OCI-LY7 (cell line): ENCODE measurements at regions not wholly inside any gene's neighbourhood (a gene's known extent, or its start where the extent isn't known, plus 50 kb on each side); places are given as distances from the start of the nearest gene placed in this dataset.

ENCODE experiments used
- BruUV-seq: library from RNA; stranded (reverse); fragments of 400-500 nt; replicated peaks from 2 replicates; lab custom pipeline; 2021; lab: Mats Ljungman, UMichigan
- CTCF ChIA-PET: fragments of 300-600 bp; sonication (Branson Sonifier 250); formaldehyde crosslinking; loops from one replicate; lab custom pipeline; 2022; ENCODE audit warnings: antibody characterized with exemption; ENCODE audit not compliant: unreplicated experiment; lab: Charles Lee
- POLR2A ChIA-PET: fragments of 300-600 bp; sonication (Branson Sonifier 250); formaldehyde crosslinking; loops from one replicate; lab custom pipeline; 2022; ENCODE audit warnings: antibody characterized with exemption; lab: Charles Lee
- DNase-seq: peaks from one replicate; pipeline ENCODE4 v3.0.0-alpha.2; 2015; ENCODE audit warnings: low spot score
- H2AFZ ChIP-seq: fragments of 200-600 bp; sonication (generic), shearing (Covaris generic); 2 replicates; pipeline ENCODE4 v1.6.1; 2014; ENCODE audit warnings: mild to moderate bottlenecking, antibody characterized with exemption, low read length, moderate library complexity
- H3K27ac ChIP-seq: fragments of 200-600 bp; sonication (generic); 2 replicates; pipeline ENCODE4 v1.5.1; 2014; ENCODE audit warnings: mixed run types, low read depth, mild to moderate bottlenecking, moderate library complexity, low read length, inconsistent platforms; ENCODE audit not compliant: poor library complexity, severe bottlenecking
- H3K36me3 ChIP-seq: fragments of 200-600 bp; sonication (generic); 2 replicates; pipeline ENCODE4 v1.6.1; 2014; ENCODE audit warnings: mild to moderate bottlenecking, antibody characterized with exemption, low read length, moderate library complexity, mixed read lengths; ENCODE audit not compliant: insufficient read depth
- H3K4me1 ChIP-seq: fragments of 200-600 bp; sonication (generic); 2 replicates; pipeline ENCODE4 v1.5.1; 2014; ENCODE audit warnings: mild to moderate bottlenecking, low read length; ENCODE audit not compliant: insufficient read depth, poor library complexity, severe bottlenecking
- H3K4me2 ChIP-seq: fragments of 200-600 bp; sonication (generic); 2 replicates; pipeline ENCODE4 v1.6.1; 2014; ENCODE audit warnings: mild to moderate bottlenecking, low read length
- H3K4me3 ChIP-seq: fragments of 200-600 bp; sonication (generic); 2 replicates; pipeline ENCODE4 v1.5.1; 2014; ENCODE audit warnings: mild to moderate bottlenecking, low read depth, low read length; ENCODE audit not compliant: poor library complexity, severe bottlenecking
- H3K79me2 ChIP-seq: fragments of 200-600 bp; sonication (generic); 2 replicates; pipeline ENCODE4 v1.6.1; 2016; ENCODE audit warnings: low read depth, mild to moderate bottlenecking, low read length, moderate library complexity, mixed read lengths; ENCODE audit not compliant: insufficient read depth
- H3K9me2 ChIP-seq: fragments of 200-600 bp; sonication (generic); 2 replicates; pipeline ENCODE4 v1.6.1; 2016; ENCODE audit warnings: mild to moderate bottlenecking, low read length, mixed read lengths; ENCODE audit not compliant: insufficient read depth
- H3K9me3 ChIP-seq: fragments of 200-600 bp; sonication (generic); 2 replicates; pipeline ENCODE4 v1.6.1; 2014; ENCODE audit warnings: mild to moderate bottlenecking, mixed run types, low read length, mixed read lengths
- H4K20me1 ChIP-seq: fragments of 200-600 bp; sonication (generic); 2 replicates; pipeline ENCODE4 v1.6.1; 2014; ENCODE audit warnings: mild to moderate bottlenecking, antibody characterized with exemption, low read length, moderate library complexity, mixed read lengths; ENCODE audit not compliant: insufficient read depth
- EZH2phosphoT487 ChIP-seq: fragments of 200-600 bp; sonication (generic); IDR thresholded peaks from 2 replicates; pipeline ENCODE4 v1.6.1; 2018; ENCODE audit warnings: low read depth, borderline replicate concordance, mild to moderate bottlenecking, mixed run types, antibody characterized with exemption, low read length, moderate library complexity, mixed read lengths
- intact Hi-C: fragments of 100-400 bp; cut with micrococcal nuclease; formaldehyde crosslinking; loops from one replicate; pipeline ENCODE4 v1.10.0; 2022; ENCODE audit not compliant: unreplicated experiment
- TF ChIP-seq, protein P1 (sequence below): fragments of 200-600 bp; sonication (generic); conservative IDR thresholded peaks from 2 replicates; pipeline ENCODE4 v1.5.1; 2014; ENCODE audit warnings: mild to moderate bottlenecking, antibody characterized with exemption, low read length, moderate library complexity, mixed read lengths

- Histone ChIP-seq H3K4me2 (no peak overlapping the region), H2AFZ (no peak overlapping the region), H3K4me3 (no peak overlapping the region), H3K79me2 (no peaks in the 10 kb centered on the region), H3K9me3 (no peaks in the 10 kb centered on the region), H3K4me1 (no peaks in the 10 kb centered on the region), H3K36me3 (no peaks in the 10 kb centered on the region), H3K27ac (no peak overlapping the region), H4K20me1 (no peaks in the 10 kb centered on the region), H3K9me2 (no peaks in the 10 kb centered on the region)
- no peak for DNase-seq
- TF ChIP-seq EZH2phosphoT487, result no peak
- TF ChIP-seq, protein P1, sequence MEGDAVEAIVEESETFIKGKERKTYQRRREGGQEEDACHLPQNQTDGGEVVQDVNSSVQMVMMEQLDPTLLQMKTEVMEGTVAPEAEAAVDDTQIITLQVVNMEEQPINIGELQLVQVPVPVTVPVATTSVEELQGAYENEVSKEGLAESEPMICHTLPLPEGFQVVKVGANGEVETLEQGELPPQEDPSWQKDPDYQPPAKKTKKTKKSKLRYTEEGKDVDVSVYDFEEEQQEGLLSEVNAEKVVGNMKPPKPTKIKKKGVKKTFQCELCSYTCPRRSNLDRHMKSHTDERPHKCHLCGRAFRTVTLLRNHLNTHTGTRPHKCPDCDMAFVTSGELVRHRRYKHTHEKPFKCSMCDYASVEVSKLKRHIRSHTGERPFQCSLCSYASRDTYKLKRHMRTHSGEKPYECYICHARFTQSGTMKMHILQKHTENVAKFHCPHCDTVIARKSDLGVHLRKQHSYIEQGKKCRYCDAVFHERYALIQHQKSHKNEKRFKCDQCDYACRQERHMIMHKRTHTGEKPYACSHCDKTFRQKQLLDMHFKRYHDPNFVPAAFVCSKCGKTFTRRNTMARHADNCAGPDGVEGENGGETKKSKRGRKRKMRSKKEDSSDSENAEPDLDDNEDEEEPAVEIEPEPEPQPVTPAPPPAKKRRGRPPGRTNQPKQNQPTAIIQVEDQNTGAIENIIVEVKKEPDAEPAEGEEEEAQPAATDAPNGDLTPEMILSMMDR, result no peak
- ChIA-PET POLR2A (no interaction called here), CTCF (interaction anchor here (0.5 kb wide), 1 partner anchor 358 kb away, joined by 3 read pairs; no protein-coding TSS in a partner anchor)
- no TSS peak for BruUV-seq
- intact Hi-C loops, result loop anchor here (2.0 to 10.0 kb wide), 3 partner anchors 263 to 821 kb away; no protein-coding TSS in a partner anchor
Observed at GRCh38 chr9:126229501-126229900, 97.1 kb upstream of the MVB12B start.

DNA sequence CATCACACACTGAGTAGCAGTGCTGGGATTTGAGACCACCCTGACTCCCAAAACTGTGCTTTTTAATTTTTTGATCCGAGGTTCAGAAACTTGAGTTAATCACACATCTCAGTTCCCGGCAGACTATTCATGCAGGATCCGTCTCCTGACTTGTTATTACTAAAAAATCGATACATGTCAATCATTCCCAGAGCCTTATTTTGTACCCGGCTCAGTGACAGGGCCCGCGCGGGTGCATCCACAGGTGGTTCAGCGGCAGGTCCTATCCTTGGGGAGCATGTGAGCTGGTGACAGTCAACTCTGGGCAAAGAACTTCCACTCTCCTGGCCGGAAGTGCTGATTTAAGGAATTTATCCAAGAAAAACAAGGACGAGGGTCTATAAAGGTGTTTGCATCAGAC, 95.9 kb upstream of the MVB12B start:
- intact Hi-C loops, result no loop called here
- Histone ChIP-seq H3K9me2 (no peaks in the 10 kb centered on the region), H3K4me2 (no peak overlapping the region), H3K27ac (no peak overlapping the region), H3K79me2 (no peaks in the 10 kb centered on the region), H3K9me3 (no peaks in the 10 kb centered on the region), H2AFZ (no peak overlapping the region), H3K4me1 (no peaks in the 10 kb centered on the region), H3K4me3 (no peak overlapping the region), H3K36me3 (no peaks in the 10 kb centered on the region), H4K20me1 (no peaks in the 10 kb centered on the region)
- CTCF ChIA-PET, result no interaction called here
- POLR2A ChIA-PET, result no interaction called here
- BruUV-seq, result no TSS peak
- TF ChIP-seq, protein P1, result no peak
- no peak for TF ChIP-seq EZH2phosphoT487
- no peak for DNase-seq

DNA sequence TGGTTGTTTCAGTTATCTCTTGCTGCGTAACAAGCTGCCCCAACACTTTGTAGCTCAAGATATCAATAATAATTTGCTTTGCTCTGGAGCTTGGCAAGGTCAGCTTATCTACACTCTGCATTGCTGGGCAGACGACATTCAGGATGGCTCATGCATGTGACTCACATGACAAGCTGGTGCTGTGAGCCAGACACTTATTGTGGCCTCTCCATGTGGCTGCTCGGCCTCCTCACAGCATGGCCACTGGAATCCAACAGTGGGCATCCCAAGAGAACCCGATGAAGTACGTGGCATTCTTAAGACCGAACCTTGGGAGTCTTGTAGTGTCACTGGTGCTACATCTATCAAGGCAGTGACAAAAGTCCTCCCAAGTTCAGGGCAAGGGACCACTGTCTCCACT, 94.2 kb upstream of the MVB12B start:
- no peaks in the 10 kb centered on the region for H3K36me3 ChIP-seq
- no peaks in the 10 kb centered on the region for H3K79me2 ChIP-seq
- intact Hi-C loops, result no loop called here
- H2AFZ ChIP-seq, result no peak overlapping the region
- ChIA-PET CTCF (no interaction called here), POLR2A (no interaction called here)
- H3K4me1 ChIP-seq, result no peaks in the 10 kb centered on the region
- no peak overlapping the region for H3K27ac ChIP-seq
- TF ChIP-seq, protein P1, result no peak
- TF ChIP-seq EZH2phosphoT487, result no peak
- no peaks in the 10 kb centered on the region for H4K20me1 ChIP-seq
- DNase-seq, result no peak
- BruUV-seq, result no TSS peak
- no peak overlapping the region for H3K4me3 ChIP-seq
- H3K9me2 ChIP-seq, result no peaks in the 10 kb centered on the region
- no peak overlapping the region for H3K4me2 ChIP-seq
- no peaks in the 10 kb centered on the region for H3K9me3 ChIP-seq
